HAP-1 (cell line): ENCODE measurements at regions not wholly inside any gene's neighbourhood (a gene's known extent, or its start where the extent isn't known, plus 50 kb on each side); places are given as distances from the start of the nearest gene placed in this dataset.

ENCODE experiments used
- DNase-seq, 2 experiments: peaks; one replicate each; pipeline ENCODE4 v3.0.0-alpha.2; 2016 to 2020; ENCODE audit warnings: low spot score in 2 of 2
- H3K27me3 ChIP-seq: fragments of 250-450 bp; sonication (Bioruptor Pico); 2 replicates; pipeline ENCODE4 v1.5.1; 2020; ENCODE audit warnings: low read depth, mild to moderate bottlenecking, moderate library complexity
- H3K36me3 ChIP-seq: fragments of 250-450 bp; sonication (Bioruptor Pico); replicated peaks from 2 replicates; pipeline ENCODE4 v1.5.1; 2020; ENCODE audit warnings: mild to moderate bottlenecking
- H3K4me1 ChIP-seq: fragments of 250-450 bp; sonication (Bioruptor Pico); 2 replicates; pipeline ENCODE4 v1.5.1; 2020; ENCODE audit warnings: mild to moderate bottlenecking
- H3K4me3 ChIP-seq: fragments of 250-450 bp; sonication (Bioruptor Pico); 2 replicates; pipeline ENCODE4 v1.5.1; 2020; ENCODE audit warnings: mild to moderate bottlenecking, moderate library complexity
- H3K9me3 ChIP-seq: fragments of 250-450 bp; sonication (Bioruptor Pico); 2 replicates; pipeline ENCODE4 v1.5.1; 2020; ENCODE audit warnings: mild to moderate bottlenecking, moderate library complexity
- in situ Hi-C: fragments of 300-500 bp; cut with MboI; formaldehyde crosslinking; loops from 3 replicates; pipeline ENCODE4 v1.14.3; 2020; ENCODE audit warnings: low sequenced_read_pairs, inconsistent platforms, mixed read lengths

- Histone ChIP-seq H3K36me3 (no peaks in the 10 kb centered on the region), H3K9me3 (no peaks in the 10 kb centered on the region), H3K4me1 (no peaks in the 10 kb centered on the region), H3K27me3 (no peaks in the 10 kb centered on the region), H3K4me3 (no peak overlapping the region)
- no peak for DNase-seq
- in situ Hi-C loops: no loop called here
Measured at GRCh38 chr2:234852941-234853340, 98.9 kb upstream of the SH3BP4 start.

- H3K4me1 ChIP-seq: no peaks in the 10 kb centered on the region
- in situ Hi-C loops: no loop called here
- H3K4me3 ChIP-seq: no peak overlapping the region
- H3K27me3 ChIP-seq: no peaks in the 10 kb centered on the region
- no peaks in the 10 kb centered on the region for H3K36me3 ChIP-seq
- DNase-seq: no peak
- no peaks in the 10 kb centered on the region for H3K9me3 ChIP-seq
Measured at GRCh38 chr2:234852035-234852434, 99.8 kb upstream of the SH3BP4 start.

GRCh38 chr2:234851451-234851850, 100.4 kb upstream of the SH3BP4 start:
- DNase-seq: no peak
- H3K4me3 ChIP-seq: no peak overlapping the region
- H3K4me1 ChIP-seq: no peaks in the 10 kb centered on the region
- no peaks in the 10 kb centered on the region for H3K27me3 ChIP-seq
- H3K36me3 ChIP-seq: no peaks in the 10 kb centered on the region
- no peaks in the 10 kb centered on the region for H3K9me3 ChIP-seq
- in situ Hi-C loops: no loop called here

- no peaks in the 10 kb centered on the region for H3K36me3 ChIP-seq
- no peak for DNase-seq
- no peaks in the 10 kb centered on the region for H3K4me1 ChIP-seq
- H3K9me3 ChIP-seq: no peaks in the 10 kb centered on the region
- H3K27me3 ChIP-seq: no peaks in the 10 kb centered on the region
- no peak overlapping the region for H3K4me3 ChIP-seq
- in situ Hi-C loops: no loop called here
Measured at GRCh38 chr2:234850818-234851217, 101.0 kb upstream of the SH3BP4 start.

GRCh38 chr2:234849678-234850077, 102.1 kb upstream of the SH3BP4 start:
- in situ Hi-C loops: no loop called here
- H3K36me3 ChIP-seq: no peaks in the 10 kb centered on the region
- DNase-seq: no peak
- H3K27me3 ChIP-seq: no peaks in the 10 kb centered on the region
- no peak overlapping the region for H3K4me3 ChIP-seq
- no peaks in the 10 kb centered on the region for H3K9me3 ChIP-seq
- no peaks in the 10 kb centered on the region for H3K4me1 ChIP-seq

GRCh38 chr2:234848578-234848977, 103.2 kb upstream of the SH3BP4 start:
- no peak for DNase-seq
- Histone ChIP-seq H3K4me3 (no peak overlapping the region), H3K4me1 (no peaks in the 10 kb centered on the region), H3K27me3 (no peaks in the 10 kb centered on the region), H3K9me3 (no peaks in the 10 kb centered on the region), H3K36me3 (no peaks in the 10 kb centered on the region)
- in situ Hi-C loops: no loop called here

GRCh38 chr2:234847639-234848038, 104.2 kb upstream of the SH3BP4 start:
- Histone ChIP-seq H3K9me3 (no peaks in the 10 kb centered on the region), H3K27me3 (no peaks in the 10 kb centered on the region), H3K4me1 (no peaks in the 10 kb centered on the region), H3K4me3 (no peak overlapping the region), H3K36me3 (no peaks in the 10 kb centered on the region)
- no peak for DNase-seq
- in situ Hi-C loops: no loop called here

- H3K4me1 ChIP-seq: no peaks in the 10 kb centered on the region
- no peaks in the 10 kb centered on the region for H3K27me3 ChIP-seq
- DNase-seq: no peak
- in situ Hi-C loops: no loop called here
- H3K4me3 ChIP-seq: no peak overlapping the region
- H3K36me3 ChIP-seq: no peaks in the 10 kb centered on the region
- no peaks in the 10 kb centered on the region for H3K9me3 ChIP-seq
Measured at GRCh38 chr2:234847364-234847635, 104.5 kb upstream of the SH3BP4 start.

- in situ Hi-C loops: no loop called here
- H3K9me3 ChIP-seq: no peaks in the 10 kb centered on the region
Measured at GRCh38 chr2:234846599-234847363, 105.0 kb upstream of the SH3BP4 start.

GRCh38 chr2:234845602-234846590, 105.9 kb upstream of the SH3BP4 start:
- no peak for DNase-seq
- Histone ChIP-seq H3K27me3 (no peaks in the 10 kb centered on the region), H3K4me1 (no peaks in the 10 kb centered on the region), H3K4me3 (no peak overlapping the region), H3K9me3 (no peaks in the 10 kb centered on the region), H3K36me3 (no peaks in the 10 kb centered on the region)
- in situ Hi-C loops: no loop called here

More at GRCh38 chr2:234846599-234847363, 105.0 kb upstream of the SH3BP4 start:
- Histone ChIP-seq H3K36me3 (no peaks in the 10 kb centered on the region), H3K27me3 (no peaks in the 10 kb centered on the region), H3K4me1 (no peaks in the 10 kb centered on the region), H3K4me3 (no peak overlapping the region)
- DNase-seq: no peak

GRCh38 chr2:234843411-234843810, 108.4 kb upstream of the SH3BP4 start:
- in situ Hi-C loops: no loop called here
- Histone ChIP-seq H3K36me3 (no peaks in the 10 kb centered on the region), H3K4me1 (no peaks in the 10 kb centered on the region), H3K9me3 (no peaks in the 10 kb centered on the region), H3K27me3 (no peaks in the 10 kb centered on the region), H3K4me3 (no peak overlapping the region)
- DNase-seq: no peak

GRCh38 chr2:234842753-234843152, 109.1 kb upstream of the SH3BP4 start:
- Histone ChIP-seq H3K9me3 (no peaks in the 10 kb centered on the region), H3K4me1 (no peaks in the 10 kb centered on the region), H3K36me3 (no peaks in the 10 kb centered on the region), H3K27me3 (no peaks in the 10 kb centered on the region), H3K4me3 (no peak overlapping the region)
- no peak for DNase-seq
- in situ Hi-C loops: no loop called here

GRCh38 chr2:234841321-234842015, 110.3 kb upstream of the SH3BP4 start:
- H3K4me1 ChIP-seq: no peaks in the 10 kb centered on the region
- no peaks in the 10 kb centered on the region for H3K36me3 ChIP-seq
- H3K9me3 ChIP-seq: no peaks in the 10 kb centered on the region
- H3K4me3 ChIP-seq: no peak overlapping the region
- DNase-seq: no peak
- no peaks in the 10 kb centered on the region for H3K27me3 ChIP-seq
- in situ Hi-C loops: no loop called here

- H3K9me3 ChIP-seq: no peaks in the 10 kb centered on the region
- H3K27me3 ChIP-seq: no peaks in the 10 kb centered on the region
- DNase-seq: peak in 1 of 2 experiments; percentile 17
- H3K4me1 ChIP-seq: no peaks in the 10 kb centered on the region
- H3K36me3 ChIP-seq: no peaks in the 10 kb centered on the region
- H3K4me3 ChIP-seq: no peak overlapping the region
- in situ Hi-C loops: no loop called here
Measured at GRCh38 chr2:234840336-234840735, 111.5 kb upstream of the SH3BP4 start.
